Spleen (tissue), 11 donors: ENCODE measurements at regions not wholly inside any gene's neighbourhood (a gene's known extent, or its start where the extent isn't known, plus 50 kb on each side); places are given as distances from the start of the nearest gene placed in this dataset.

Experiments
- DNase-seq: peaks from one replicate; pipeline ENCODE4 v3.0.0-alpha.2; 2020
- H3K27ac ChIP-seq, 8 donors: fragments of 200-600 bp; sonication (generic) in 7 of 8; 1 replicate in 4 of 8; 2 replicates in 4 of 8; pipeline versions ENCODE4 v1.5.0 to v1.8.0; 2016 to 2021; ENCODE audit warnings: inconsistent platforms in 4 of 8, mild to moderate bottlenecking in 4 of 8, moderate library complexity in 1 of 8
- H3K27me3 ChIP-seq, 7 donors: fragments of 200-600 bp; sonication (generic) in 6 of 7; replicated peaks in 1 of 7; 1 replicate in 4 of 7; 2 replicates in 3 of 7; pipeline versions ENCODE4 v1.5.0 to v1.8.0; 2016 to 2021; ENCODE audit warnings: inconsistent platforms in 3 of 7, mild to moderate bottlenecking in 1 of 7
- H3K36me3 ChIP-seq, 6 donors: fragments of 200-600 bp; sonication (generic) in 5 of 6; 1 replicate in 4 of 6; 2 replicates in 2 of 6; pipeline versions ENCODE4 v1.5.0 to v1.8.0; 2016 to 2021; ENCODE audit warnings: inconsistent platforms in 2 of 6
- H3K4me1 ChIP-seq, 6 donors: fragments of 200-600 bp; sonication (generic) in 5 of 6; 1 replicate in 3 of 6; 2 replicates in 3 of 6; pipeline versions ENCODE4 v1.5.0 to v1.8.0; 2016 to 2021; ENCODE audit warnings: inconsistent platforms in 3 of 6
- H3K4me3 ChIP-seq, 8 donors: fragments of 200-600 bp; sonication (generic) in 7 of 8; 1 replicate in 4 of 8; 2 replicates in 4 of 8; pipeline versions ENCODE4 v1.5.0 to v1.8.0; 2016 to 2021; ENCODE audit warnings: inconsistent platforms in 4 of 8, mild to moderate bottlenecking in 4 of 8, moderate library complexity in 2 of 8
- H3K9me3 ChIP-seq, 8 donors: fragments of 200-600 bp; sonication (generic) in 7 of 8; 1 replicate in 4 of 8; 2 replicates in 4 of 8; pipeline versions ENCODE4 v1.5.0 to v1.8.0; 2016 to 2021; ENCODE audit warnings: inconsistent platforms in 4 of 8
- CTCF ChIP-seq, 11 experiments: fragments of 200-600 bp in 7 of 11; fragments of 450-650 bp in 4 of 11; sonication (generic) in 4 of 11; IDR thresholded peaks in 8 of 11; conservative IDR thresholded peaks in 3 of 11; 1 replicate in 7 of 11; 2 replicates in 4 of 11; pipeline versions ENCODE4 v1.4.0 to v1.8.0; 2016 to 2021; ENCODE audit warnings: antibody characterized with exemption in 11 of 11, inconsistent platforms in 4 of 11, mild to moderate bottlenecking in 1 of 11
- POLR2A ChIP-seq, 3 donors: fragments of 450-650 bp; IDR thresholded peaks; one replicate each; pipeline ENCODE4 v1.5.1; 2017; ENCODE audit warnings: antibody characterized with exemption in 3 of 3, mild to moderate bottlenecking in 1 of 3
- POLR2AphosphoS5 ChIP-seq, 3 donors: sonication (generic); formaldehyde crosslinking; IDR thresholded peaks; one replicate each; pipeline ENCODE4 v1.5.1; 2017; ENCODE audit warnings: antibody characterized with exemption in 3 of 3
- WGBS, 5 donors: extraction: QIAGEN DNeasy Blood & Tissue Kit in 3 of 5; methylation state at CpG; one replicate each; pipeline versions ENCODE4 v1.1.5 to v1.1.7; 2013 to 2018; 5-methylcytosine and 5-hydroxymethylcytosine counted together
- intact Hi-C: fragments of 100-400 bp; cut with DNase I; formaldehyde crosslinking; loops from one replicate; pipeline ENCODE4 v1.15.0; 2023; ENCODE audit warnings: low total_unique reads
- donor health status: healthy with polysubstance abuse.
- donor health status: DM: no; HTN: no; CAD: no; lungs with moderate emphysema.
- donor health status: DM: no; HTN: no; CAD: no.
- donor health status: Bipolar disorder and iron deficiency.
- donor health status: healthy.
- donor health status: DM: no; HTN: no; CAD: no.
- donor health status: DM: yes; HTN: yes; CAD: no.

GRCh38 chr4:45554423-45554822, 569.4 kb downstream of the GABRG1 start:
- Histone ChIP-seq H3K27ac (no peak overlapping the region), H3K4me3 (no peak overlapping the region), H3K4me1 (no peaks in the 10 kb centered on the region), H3K36me3 (no peaks in the 10 kb centered on the region), H3K9me3 (no peaks in the 10 kb centered on the region), H3K27me3 (no peaks in the 10 kb centered on the region)
- no peak for DNase-seq
- no peak for TF ChIP-seq POLR2AphosphoS5 (IDR thresholded peaks at IDR 0.05)
- WGBS, 5 donors = 64 to 81% (median 69%) methylated on average over 1 of the region's 1 CpG
- intact Hi-C loops = no loop called here

GRCh38 chr4:45550766-45551366, 573.0 kb downstream of the GABRG1 start:
- TF ChIP-seq POLR2A (IDR thresholded peaks at IDR 0.05) = no peak
- TF ChIP-seq CTCF (IDR thresholded peaks at IDR 0.05 in 8 of 11, conservative IDR thresholded peaks at IDR 0.05 in 3 of 11) = no peak
- no peak for TF ChIP-seq POLR2AphosphoS5 (IDR thresholded peaks at IDR 0.05)
- Histone ChIP-seq H3K27ac (no peak overlapping the region), H3K9me3 (no peaks in the 10 kb centered on the region), H3K36me3 (no peaks in the 10 kb centered on the region), H3K27me3 (no peaks in the 10 kb centered on the region), H3K4me1 (no peaks in the 10 kb centered on the region), H3K4me3 (no peak overlapping the region)
- WGBS, 5 donors = 42 to 49% (median 45%) methylated on average over 4 of the region's 4 CpGs
- intact Hi-C loops = no loop called here
- DNase-seq = no peak

- Histone ChIP-seq H3K9me3 (peaks cover 0 to 16% (median 0%) of the 10 kb centered on the region in 8 donors), H3K4me3 (no peak overlapping the region), H3K36me3 (no peaks in the 10 kb centered on the region), H3K27ac (no peak overlapping the region), H3K27me3 (no peaks in the 10 kb centered on the region), H3K4me1 (no peaks in the 10 kb centered on the region)
- DNase-seq = no peak
- intact Hi-C loops = no loop called here
- TF ChIP-seq POLR2AphosphoS5 (IDR thresholded peaks at IDR 0.05) (no peak), POLR2A (IDR thresholded peaks at IDR 0.05) (no peak), CTCF (IDR thresholded peaks at IDR 0.05 in 8 of 11, conservative IDR thresholded peaks at IDR 0.05 in 3 of 11) (no peak)
- whole genome bisulfite sequencing, 5 donors = 78 to 89% (median 81%) methylated on average over 2 of the region's 2 CpGs
These were observed 584.6 kb downstream of the GABRG1 start for GRCh38 chr4:45539142-45539814.

GRCh38 chr4:45530498-45530897, 593.4 kb downstream of the GABRG1 start:
- Histone ChIP-seq H3K27me3 (no peaks in the 10 kb centered on the region), H3K4me3 (no peak overlapping the region), H3K27ac (no peak overlapping the region), H3K4me1 (no peaks in the 10 kb centered on the region), H3K36me3 (no peaks in the 10 kb centered on the region), H3K9me3 (peaks cover 0 to 52% (median 34%) of the 10 kb centered on the region in 8 donors)
- no peak for DNase-seq
- TF ChIP-seq POLR2A (IDR thresholded peaks at IDR 0.05) = no peak
- TF ChIP-seq POLR2AphosphoS5 (IDR thresholded peaks at IDR 0.05) = no peak
- no peak for TF ChIP-seq CTCF (IDR thresholded peaks at IDR 0.05 in 8 of 11, conservative IDR thresholded peaks at IDR 0.05 in 3 of 11)
- 91 to 96% (median 92%) methylated on average over 5 to 14 of the region's 14 CpGs for WGBS, 5 donors
- intact Hi-C loops = no loop called here
